ENCODE measurements at regions not wholly inside any gene's neighbourhood (a gene's known extent, or its start where the extent isn't known, plus 50 kb on each side); places are given as distances from the start of the nearest gene placed in this dataset.

DNA sequence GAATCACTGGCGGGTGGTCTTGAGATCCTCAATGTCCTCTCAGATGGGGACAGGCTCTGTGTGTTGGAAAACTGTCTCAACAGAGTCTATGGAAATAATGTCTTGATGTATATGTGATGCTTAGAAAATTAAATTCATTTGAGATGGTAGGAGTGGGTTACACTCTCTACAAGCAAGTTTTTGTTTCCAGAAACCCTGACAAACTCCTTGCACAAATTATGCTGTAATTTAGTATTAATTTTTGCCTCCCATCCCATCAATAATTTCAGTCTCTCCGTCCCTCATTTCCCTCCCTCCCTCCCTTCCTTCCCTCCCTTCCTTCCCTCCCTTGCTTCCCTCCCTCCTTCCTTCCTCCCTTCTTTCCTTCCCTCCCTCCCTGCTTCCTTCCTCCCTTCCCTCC is 488.0 kb upstream of the C16orf82 start:
- dilution Hi-C loops (cut with MboI; ENCODE audit: extremely low pct_ligation_motif_present, low sequenced_read_pairs), result no loop called here
- H3K27ac ChIP-seq (ENCODE audit: control insufficient read depth, insufficient read depth, low read length), result no peak overlapping the region
- no peak overlapping the region for H3K4me2 ChIP-seq (ENCODE audit: control insufficient read depth, extremely low read depth, insufficient read depth, low read depth, low read length)
- no peak for FAIRE-seq
- H3K4me1 ChIP-seq (ENCODE audit: control insufficient read depth, extremely low read depth, insufficient read depth, low read length), result no peaks in the 10 kb centered on the region
- H3K9me1 ChIP-seq (ENCODE audit: control insufficient read depth, extremely low read depth, insufficient read depth, low read length), result no peaks in the 10 kb centered on the region
- H3K9me3 ChIP-seq (ENCODE audit: control insufficient read depth, low read depth, low read length), result no peaks in the 10 kb centered on the region
- H3K79me2 ChIP-seq (ENCODE audit: control insufficient read depth, insufficient read depth, low read length), result no peaks in the 10 kb centered on the region
- TF ChIP-seq EZH2 (IDR thresholded peaks at IDR 0.05; ENCODE audit: low read length) (no peak), CTCF (optimal IDR thresholded peaks at IDR 0.05 in 1 of 3, IDR thresholded peaks at IDR 0.05 in 1 of 3, conservative IDR thresholded peaks at IDR 0.05 in 1 of 3; ENCODE audit: extremely low read depth in 1 of 3, insufficient read depth in 2 of 3, low read length in 3 of 3) (no peak)
- no peak overlapping the region for H3K9ac ChIP-seq (ENCODE audit: control insufficient read depth, extremely low read depth, insufficient read depth, low read length)
- no peaks in the 10 kb centered on the region for H4K20me1 ChIP-seq (ENCODE audit: control insufficient read depth, extremely low read depth, insufficient read depth, low read length)
- no peak overlapping the region for H3K4me3 ChIP-seq (ENCODE audit: control insufficient read depth in 2 of 3, extremely low read depth in 1 of 3, insufficient read depth in 2 of 3, low read depth in 1 of 3, low read length in 3 of 3)
- H2AFZ ChIP-seq (ENCODE audit: control insufficient read depth, low read length), result no peak overlapping the region
- no peaks in the 10 kb centered on the region for H3K27me3 ChIP-seq (ENCODE audit: control insufficient read depth, extremely low read depth, insufficient read depth, low read length)
- DNase-seq (ENCODE audit: low read depth, low spot score), result no peak
- no peaks in the 10 kb centered on the region for H3K36me3 ChIP-seq (ENCODE audit: control insufficient read depth in 2 of 2, extremely low read depth in 1 of 2, insufficient read depth in 2 of 2, low read length in 2 of 2)

GRCh38 chr16:26583803-26584202 is 482.9 kb upstream of the C16orf82 start:
- TF ChIP-seq EZH2 (IDR thresholded peaks at IDR 0.05; ENCODE audit: low read length), result no peak
- no peak for TF ChIP-seq CTCF (optimal IDR thresholded peaks at IDR 0.05 in 1 of 3, IDR thresholded peaks at IDR 0.05 in 1 of 3, conservative IDR thresholded peaks at IDR 0.05 in 1 of 3; ENCODE audit: extremely low read depth in 1 of 3, insufficient read depth in 2 of 3, low read length in 3 of 3)
- Histone ChIP-seq H3K9me1 (ENCODE audit: control insufficient read depth, extremely low read depth, insufficient read depth, low read length) (no peaks in the 10 kb centered on the region), H3K9me3 (ENCODE audit: control insufficient read depth, low read depth, low read length) (peaks cover 2% of the 10 kb centered on the region), H3K4me3 (ENCODE audit: control insufficient read depth in 2 of 3, extremely low read depth in 1 of 3, insufficient read depth in 2 of 3, low read depth in 1 of 3, low read length in 3 of 3) (no peak overlapping the region), H3K36me3 (ENCODE audit: control insufficient read depth in 2 of 2, extremely low read depth in 1 of 2, insufficient read depth in 2 of 2, low read length in 2 of 2) (no peaks in the 10 kb centered on the region), H3K4me1 (ENCODE audit: control insufficient read depth, extremely low read depth, insufficient read depth, low read length) (no peaks in the 10 kb centered on the region), H3K27me3 (ENCODE audit: control insufficient read depth, extremely low read depth, insufficient read depth, low read length) (no peaks in the 10 kb centered on the region), H4K20me1 (ENCODE audit: control insufficient read depth, extremely low read depth, insufficient read depth, low read length) (no peaks in the 10 kb centered on the region), H3K79me2 (ENCODE audit: control insufficient read depth, insufficient read depth, low read length) (no peaks in the 10 kb centered on the region), H3K9ac (ENCODE audit: control insufficient read depth, extremely low read depth, insufficient read depth, low read length) (no peak overlapping the region), H2AFZ (ENCODE audit: control insufficient read depth, low read length) (no peak overlapping the region), H3K27ac (ENCODE audit: control insufficient read depth, insufficient read depth, low read length) (no peak overlapping the region), H3K4me2 (ENCODE audit: control insufficient read depth, extremely low read depth, insufficient read depth, low read depth, low read length) (no peak overlapping the region)
- FAIRE-seq (no peak), DNase-seq (ENCODE audit: low read depth, low spot score) (no peak)
- dilution Hi-C loops (cut with MboI; ENCODE audit: extremely low pct_ligation_motif_present, low sequenced_read_pairs), result no loop called here
